CD8-positive, alpha-beta memory T cell (primary cell): ENCODE measurements at regions not wholly inside any gene's neighbourhood (a gene's known extent, or its start where the extent isn't known, plus 50 kb on each side); places are given as distances from the start of the nearest gene placed in this dataset.

ENCODE experiments used
- CTCF ChIA-PET: fragments of 350-600 bp; sonication (Branson Sonifier 250); formaldehyde crosslinking; loops from one replicate; lab custom pipeline; 2021; ENCODE audit warnings: antibody characterized with exemption; lab: Charles Lee
- POLR2A ChIA-PET: fragments of 350-600 bp; sonication (Branson Sonifier 250); formaldehyde crosslinking; loops from one replicate; lab custom pipeline; 2021; ENCODE audit warnings: antibody characterized with exemption; lab: Charles Lee
- DNase-seq, 5 donors: peaks; one replicate each; pipeline versions ENCODE4 v3.0.0 to v3.0.0-alpha.2; 2020 to 2022; ENCODE audit warnings: mixed read lengths in 1 of 5
- H3K27ac ChIP-seq: one replicate; pipeline ENCODE4 v1.7.0; 2013; ENCODE audit warnings: low read depth, mild to moderate bottlenecking, low read length, moderate library complexity
- H3K27me3 ChIP-seq: 2 replicates; pipeline ENCODE4 v1.7.0; 2013; ENCODE audit warnings: low read length, mild to moderate bottlenecking; ENCODE audit not compliant: insufficient read depth, poor library complexity, severe bottlenecking
- H3K36me3 ChIP-seq: 2 replicates; pipeline ENCODE4 v1.7.0; 2013; ENCODE audit warnings: mild to moderate bottlenecking, low read length, moderate library complexity; ENCODE audit not compliant: insufficient read depth
- H3K4me1 ChIP-seq: 2 replicates; pipeline ENCODE4 v1.7.0; 2013; ENCODE audit warnings: mild to moderate bottlenecking, low read length, moderate library complexity; ENCODE audit not compliant: insufficient read depth
- H3K4me3 ChIP-seq: 2 replicates; pipeline ENCODE4 v1.7.0; 2013; ENCODE audit warnings: mild to moderate bottlenecking, low read length
- H3K9me3 ChIP-seq: 2 replicates; pipeline ENCODE4 v1.7.0; 2013; ENCODE audit warnings: mild to moderate bottlenecking, low read length
- H3K27ac Mint-ChIP-seq, 8 donors: one replicate each; pipeline ENCODE4 v1.8.0; 2020 to 2021; ENCODE audit warnings: mixed read lengths in 8 of 8, mild to moderate bottlenecking in 6 of 8, inconsistent platforms in 3 of 8, moderate library complexity in 3 of 8
- H3K27me3 Mint-ChIP-seq, 2 donors: one replicate each; pipeline ENCODE4 v1.8.0; 2020 to 2021; ENCODE audit warnings: mixed read lengths in 2 of 2, mild to moderate bottlenecking in 1 of 2, moderate library complexity in 1 of 2
- H3K36me3 Mint-ChIP-seq, 3 donors: one replicate each; pipeline ENCODE4 v1.8.0; 2020 to 2021; ENCODE audit warnings: mixed read lengths in 3 of 3, inconsistent platforms in 1 of 3, mild to moderate bottlenecking in 1 of 3
- H3K4me1 Mint-ChIP-seq, 3 donors: one replicate each; pipeline ENCODE4 v1.8.0; 2020 to 2021; ENCODE audit warnings: mixed read lengths in 3 of 3, inconsistent platforms in 1 of 3, mild to moderate bottlenecking in 1 of 3
- H3K4me3 Mint-ChIP-seq, 7 donors: one replicate each; pipeline ENCODE4 v1.8.0; 2020 to 2021; ENCODE audit warnings: mixed read lengths in 7 of 7, mild to moderate bottlenecking in 6 of 7, moderate library complexity in 4 of 7, inconsistent platforms in 2 of 7
- H3K9me3 Mint-ChIP-seq, 5 donors: one replicate each; pipeline ENCODE4 v1.8.0; 2020 to 2022; ENCODE audit warnings: mixed read lengths in 5 of 5, mild to moderate bottlenecking in 3 of 5, moderate library complexity in 2 of 5, inconsistent platforms in 1 of 5

DNA sequence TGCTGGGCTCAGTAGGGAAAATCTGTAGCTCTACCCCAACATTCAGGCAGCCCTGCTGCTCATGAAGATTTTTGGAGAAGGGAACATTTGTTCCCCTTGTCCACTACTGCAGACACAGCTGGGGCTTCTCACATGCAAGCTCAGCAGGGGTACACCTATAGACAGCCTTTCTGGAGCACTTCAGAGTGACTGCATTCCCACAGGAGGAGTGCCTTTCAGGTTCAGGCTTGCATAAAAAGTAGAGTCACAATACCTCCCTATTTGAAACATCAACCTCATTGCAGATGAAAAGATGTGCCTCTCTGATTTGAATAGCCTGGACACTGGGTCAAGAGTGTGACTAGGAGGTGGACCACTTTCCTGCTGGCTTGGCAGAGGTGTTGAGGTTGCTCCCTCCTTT lies 53.3 kb upstream of the NAP1L2 start:
- Mint-ChIP-seq H3K27ac (no peak overlapping the region), H3K4me3 (no peak overlapping the region), H3K36me3 (no peaks in the 10 kb centered on the region), H3K4me1 (no peaks in the 10 kb centered on the region), H3K9me3 (no peaks in the 10 kb centered on the region), H3K27me3 (peaks cover 8 to 12% of the 10 kb centered on the region in 2 donors)
- Histone ChIP-seq H3K4me1 (no peaks in the 10 kb centered on the region), H3K4me3 (no peak overlapping the region), H3K36me3 (no peaks in the 10 kb centered on the region), H3K27me3 (no peaks in the 10 kb centered on the region), H3K27ac (no peak overlapping the region), H3K9me3 (no peaks in the 10 kb centered on the region)
- ChIA-PET POLR2A (no interaction called here), CTCF (no interaction called here)
- DNase-seq = no peak

GRCh38 chrX:73267206-73267605 lies 52.6 kb upstream of the NAP1L2 start:
- no peaks in the 10 kb centered on the region for H3K9me3 ChIP-seq
- Mint-ChIP-seq H3K27me3 (peaks cover 4 to 9% of the 10 kb centered on the region in 2 donors), H3K36me3 (no peaks in the 10 kb centered on the region), H3K9me3 (no peaks in the 10 kb centered on the region), H3K4me1 (no peaks in the 10 kb centered on the region), H3K27ac (peak overlapping the region in 1 of 8 donors; percentile 56), H3K4me3 (no peak overlapping the region)
- no peaks in the 10 kb centered on the region for H3K36me3 ChIP-seq
- no peaks in the 10 kb centered on the region for H3K4me1 ChIP-seq
- no peak overlapping the region for H3K4me3 ChIP-seq
- no peaks in the 10 kb centered on the region for H3K27me3 ChIP-seq
- H3K27ac ChIP-seq = no peak overlapping the region
- ChIA-PET CTCF (no interaction called here), POLR2A (no interaction called here)
- DNase-seq = no peak

GRCh38 chrX:73266766-73267165 lies 52.1 kb upstream of the NAP1L2 start:
- Mint-ChIP-seq H3K4me1 (no peaks in the 10 kb centered on the region), H3K36me3 (no peaks in the 10 kb centered on the region), H3K9me3 (no peaks in the 10 kb centered on the region), H3K27ac (peak overlapping the region in 1 of 8 donors; percentile 56), H3K4me3 (no peak overlapping the region), H3K27me3 (peaks cover 4 to 9% of the 10 kb centered on the region in 2 donors)
- no peaks in the 10 kb centered on the region for H3K4me1 ChIP-seq
- H3K4me3 ChIP-seq = no peak overlapping the region
- no peak for DNase-seq
- no peaks in the 10 kb centered on the region for H3K9me3 ChIP-seq
- H3K27me3 ChIP-seq = no peaks in the 10 kb centered on the region
- ChIA-PET POLR2A (no interaction called here), CTCF (no interaction called here)
- H3K27ac ChIP-seq = no peak overlapping the region
- no peaks in the 10 kb centered on the region for H3K36me3 ChIP-seq
